Motor neuron (in vitro differentiated cells): ENCODE measurements at regions not wholly inside any gene's neighbourhood (a gene's known extent, or its start where the extent isn't known, plus 50 kb on each side); places are given as distances from the start of the nearest gene placed in this dataset.
A peak's percentile ranks its signal among the peaks of the same experiment; 100 is the strongest.

ENCODE experiments used
- ATAC-seq, 8 experiments: fragments of 200-7000 bp; cut with Tn5 transposase; replicated peaks in 6 of 8; 2 replicates each; pipeline ENCODE4 v1.8.0; 2021; ENCODE audit warnings: mild to moderate bottlenecking in 8 of 8, moderate library complexity in 8 of 8
- H3K27ac ChIP-seq, 2 donors: fragments of 250-450 bp; sonication (Bioruptor Pico); 2 replicates each; pipeline ENCODE4 v1.9.0; 2021; ENCODE audit warnings: antibody characterized with exemption in 2 of 2, mild to moderate bottlenecking in 2 of 2, moderate library complexity in 1 of 2
- H3K4me1 ChIP-seq, 2 donors: fragments of 250-450 bp; sonication (Bioruptor Pico); replicated peaks in 1 of 2; 2 replicates each; pipeline ENCODE4 v1.6.1; 2021; ENCODE audit warnings: antibody characterized with exemption in 2 of 2, mild to moderate bottlenecking in 2 of 2, moderate library complexity in 1 of 2
- H3K4me3 ChIP-seq, 5 donors: fragments of 250-450 bp; sonication (Bioruptor Pico); 2 replicates each; pipeline ENCODE4 v1.9.0; 2021; ENCODE audit warnings: antibody characterized with exemption in 5 of 5, mild to moderate bottlenecking in 5 of 5, moderate library complexity in 4 of 5
- whole genome bisulfite sequencing, 10 experiments: fragments of 450-650 bp; shearing (Covaris generic); methylation state at CpG; one replicate each; pipeline ENCODE4 v1.0.0; 2022; 5-methylcytosine and 5-hydroxymethylcytosine counted together
- in situ Hi-C, 9 experiments: fragments of 400-800 bp; cut with MboI; loops; one replicate each; pipeline ENCODE4 v1.15.0; 2021; ENCODE audit warnings: low sequenced_read_pairs in 9 of 9, low pct_unique_long_range_greater_than_20kb in 2 of 9; ENCODE audit not compliant: unreplicated experiment in 9 of 9

DNA sequence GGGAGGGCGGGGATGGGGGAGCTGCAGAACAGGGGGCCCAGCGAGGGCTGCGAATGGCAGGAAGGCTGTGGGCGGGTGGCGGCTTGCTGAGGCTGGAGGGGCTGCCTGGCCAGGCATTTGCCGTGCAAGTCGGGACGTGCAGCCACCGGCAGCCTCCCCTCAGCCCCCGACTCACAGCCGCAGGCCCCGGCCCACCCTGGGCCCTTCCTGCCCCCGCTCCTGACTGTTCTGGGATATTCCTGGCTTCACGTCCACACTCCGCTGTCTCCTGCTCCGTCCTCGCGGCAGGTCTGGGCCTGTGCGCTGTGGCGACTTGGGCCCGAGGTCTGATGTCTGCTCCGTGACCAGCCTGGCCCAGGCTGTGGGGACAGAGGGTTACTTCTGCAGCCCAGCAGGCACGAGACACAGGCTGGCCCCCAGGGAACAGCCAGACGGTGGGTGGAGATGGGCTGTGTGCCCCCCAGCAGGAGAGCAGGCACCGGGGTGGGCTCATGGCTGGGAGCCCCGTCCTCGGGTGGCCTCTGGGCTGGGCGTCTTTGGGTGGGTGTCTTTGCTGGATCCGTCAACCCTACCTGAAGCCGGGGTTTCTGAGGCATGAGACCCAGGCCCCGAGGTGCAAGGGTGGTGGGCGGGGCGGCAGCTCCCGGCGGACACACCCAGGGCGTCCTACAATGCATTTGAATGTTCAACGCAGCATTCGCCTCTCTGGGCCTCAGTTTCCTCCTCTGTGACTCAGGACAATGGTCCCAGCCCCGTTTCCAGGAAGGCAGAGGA lies 86.5 kb downstream of the FOXL3 start:
- Histone ChIP-seq H3K4me1 (peaks cover 6 to 58% of the 10 kb centered on the region in 2 donors), H3K4me3 (no peak overlapping the region), H3K27ac (peak overlapping the region in 1 of 2 donors; percentile 11)
- WGBS, 10 experiments = 17 to 88% methylated on average over 3 to 8 of the region's 39 CpGs; no CpG with 5 or more reads in 8 of the 10 experiments
- ATAC-seq = peak in 3 of 8 experiments; percentile 2 to 10 (median 6)
- in situ Hi-C loops = no loop called here

DNA sequence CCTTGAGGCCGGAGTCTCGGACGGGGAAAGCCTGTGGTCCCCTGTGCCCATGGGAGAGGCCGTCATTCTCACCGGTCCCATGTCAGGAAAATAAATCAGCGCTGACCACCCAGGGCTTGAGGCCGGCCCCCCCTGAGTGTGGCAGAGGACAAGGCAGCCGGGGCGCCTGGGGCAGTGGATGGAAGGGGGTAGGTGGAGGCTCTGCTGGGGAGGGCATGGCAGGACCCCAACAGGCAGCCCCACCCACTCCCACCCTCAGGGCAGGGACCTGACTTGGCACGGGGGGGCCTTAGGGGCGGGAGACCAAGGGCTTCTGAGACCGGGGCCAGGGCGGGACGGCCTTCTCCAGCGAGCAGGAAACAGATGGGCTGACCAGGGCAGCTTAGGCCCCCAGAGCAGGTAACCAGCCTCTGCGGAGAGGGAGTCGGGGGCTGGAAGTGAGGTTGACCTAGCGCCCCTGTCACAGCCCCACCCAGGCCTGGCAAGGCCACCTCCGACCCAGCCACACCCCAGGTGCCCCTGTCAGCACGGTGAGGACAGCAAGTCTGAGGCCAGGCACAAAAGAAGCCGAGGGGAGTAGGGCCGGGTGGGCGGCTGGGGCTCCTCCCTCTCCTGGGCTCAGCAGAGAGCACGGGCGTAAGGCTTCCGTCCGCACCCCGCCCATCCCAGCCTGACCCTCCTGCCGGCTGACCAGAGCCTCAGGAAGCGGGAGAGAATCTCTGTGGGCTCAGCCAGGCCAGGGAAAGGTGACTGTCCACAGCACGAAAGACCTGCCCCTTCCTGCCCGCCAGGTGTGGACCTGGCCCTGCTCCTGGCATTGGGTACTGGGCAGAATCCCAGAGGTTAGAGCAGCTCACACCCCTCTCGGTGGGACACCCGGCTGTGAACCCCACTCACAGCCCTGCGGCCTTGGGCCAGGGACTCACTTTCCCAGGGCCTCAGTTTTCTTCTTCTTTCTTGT lies 87.4 kb downstream of the FOXL3 start:
- in situ Hi-C loops = no loop called here
- ATAC-seq = no peak
- WGBS, 10 experiments = 0 to 75% (median 44%) methylated on average over 1 to 4 of the region's 35 CpGs; no CpG with 5 or more reads in 6 of the 10 experiments

DNA sequence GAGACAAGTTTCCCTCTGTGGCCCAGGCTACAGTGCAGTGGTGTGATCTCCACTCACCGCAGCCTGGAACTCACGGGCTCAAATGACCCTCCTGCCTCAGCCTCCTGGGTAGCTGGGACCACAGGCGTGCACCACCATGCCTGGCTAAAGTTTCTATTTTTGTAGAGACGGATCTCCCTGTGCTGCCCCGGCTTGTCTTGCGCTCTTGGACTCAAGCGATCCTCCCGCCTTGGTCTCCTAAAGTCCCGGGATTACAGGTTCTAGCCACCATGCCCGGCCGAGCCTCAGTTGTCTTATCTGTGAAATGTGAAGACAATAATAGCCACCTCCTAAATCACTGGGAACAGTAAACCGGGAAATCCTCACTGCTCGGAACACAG lies 88.1 kb downstream of the FOXL3 start:
- Histone ChIP-seq H3K4me3 (no peak overlapping the region), H3K4me1 (peaks cover 6 to 52% of the 10 kb centered on the region in 2 donors), H3K27ac (no peak overlapping the region)
- 50 to 100% (median 71%) methylated on average over 2 to 8 of the region's 13 CpGs; no CpG with 5 or more reads in 3 of the 10 experiments for WGBS, 10 experiments
- in situ Hi-C loops = no loop called here
- ATAC-seq = no peak

More for the DNA sequence above, 87.4 kb downstream of the FOXL3 start:
- Histone ChIP-seq H3K4me1 (peaks cover 6 to 58% of the 10 kb centered on the region in 2 donors), H3K4me3 (no peak overlapping the region), H3K27ac (no peak overlapping the region)

DNA sequence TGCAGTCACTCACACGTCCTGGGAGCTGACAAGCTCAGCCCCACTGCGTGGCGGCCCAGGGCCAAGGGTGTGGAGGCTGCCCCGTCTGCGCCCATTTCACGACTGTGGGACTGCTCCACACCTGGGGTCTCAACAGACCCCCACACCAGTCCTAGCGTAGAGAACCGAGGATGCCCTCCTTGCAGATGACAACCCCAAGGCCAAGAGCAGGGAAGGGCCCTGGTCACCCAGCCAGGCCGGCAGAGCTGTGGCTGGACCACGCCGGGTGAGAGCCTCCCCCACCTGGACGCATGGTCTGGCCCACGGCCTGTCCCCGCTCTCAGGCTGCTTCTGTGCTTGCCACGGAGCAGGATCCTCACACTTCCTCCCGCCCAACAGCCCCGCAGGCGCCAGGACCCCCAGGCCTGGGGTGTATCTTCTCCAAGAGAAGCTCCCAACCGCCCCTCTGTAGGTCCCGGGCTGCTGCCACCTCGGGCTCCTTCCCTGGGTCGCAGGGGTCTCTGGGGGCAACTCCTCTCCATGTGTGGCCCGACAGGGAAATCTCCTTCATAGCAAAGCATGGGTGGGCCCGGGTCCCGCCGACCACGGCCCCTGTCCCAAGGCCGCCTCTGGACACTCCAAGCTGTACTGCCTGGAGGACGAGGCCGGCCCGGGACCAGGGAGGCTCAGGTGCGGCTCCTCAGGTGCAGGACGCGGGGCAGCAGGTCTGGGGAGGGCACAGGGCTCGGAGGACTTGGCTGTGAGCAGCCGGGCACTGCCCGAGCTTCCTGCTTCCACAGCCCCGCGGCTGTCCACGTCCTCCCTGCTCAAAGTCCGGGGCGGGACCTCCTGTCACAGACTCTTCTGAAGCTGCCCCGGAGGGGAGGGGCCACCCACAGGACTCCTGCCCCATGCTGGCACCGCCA lies 88.8 kb downstream of the FOXL3 start:
- ATAC-seq = peak in 6 of 8 experiments; percentile 15 to 46 (median 33)
- in situ Hi-C loops = no loop called here
- WGBS, 10 experiments = 60 to 95% (median 77%) methylated on average over 1 to 15 of the region's 44 CpGs; no CpG with 5 or more reads in 6 of the 10 experiments
- Histone ChIP-seq H3K4me1 (peaks cover 6 to 46% of the 10 kb centered on the region in 2 donors), H3K4me3 (peak overlapping the region in 1 of 5 donors; percentile 18), H3K27ac (peak overlapping the region in 1 of 2 donors; percentile 84)

DNA sequence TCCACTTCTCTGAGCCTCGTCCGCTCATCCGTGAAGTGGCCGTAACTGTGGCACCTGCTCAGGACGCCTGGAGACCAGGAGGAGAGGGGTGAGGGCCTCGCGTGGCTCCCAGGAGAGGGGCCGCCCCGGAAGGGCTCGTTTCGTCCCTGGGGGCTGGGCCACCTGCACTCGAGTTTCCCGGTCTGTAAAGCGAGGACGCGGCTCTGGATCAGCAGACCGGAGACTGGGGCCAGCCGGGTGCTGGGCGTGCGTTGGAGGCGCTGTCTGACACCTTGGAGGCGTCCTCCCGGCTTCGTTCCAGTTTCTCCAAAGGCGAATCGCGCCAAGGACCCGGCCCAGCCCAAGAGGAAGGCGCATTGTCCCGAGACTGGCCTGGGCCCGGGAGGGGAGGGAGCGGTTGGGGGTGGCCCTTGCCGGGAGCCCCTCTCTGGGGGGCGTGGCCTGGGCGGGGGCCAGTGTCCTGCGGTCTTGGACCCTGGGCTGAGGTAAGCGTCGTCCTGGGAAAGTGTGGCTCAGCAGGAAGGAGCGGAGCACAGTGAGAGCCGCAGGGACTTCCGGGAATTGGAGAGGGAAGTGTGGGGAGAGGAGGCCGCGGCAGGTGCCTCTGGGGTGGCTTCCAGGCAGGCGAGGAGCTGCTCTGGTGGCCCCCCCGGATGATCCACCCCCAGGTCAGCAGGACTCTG lies 89.6 kb downstream of the FOXL3 start:
- H3K27ac ChIP-seq = peak overlapping the region in 1 of 2 donors; percentile 84
- in situ Hi-C loops = no loop called here
- H3K4me3 ChIP-seq = peak overlapping the region in 1 of 5 donors; percentile 18
- peaks cover 6 to 41% of the 10 kb centered on the region in 2 donors for H3K4me1 ChIP-seq
- WGBS, 10 experiments = 0 to 55% methylated on average over 2 to 11 of the region's 45 CpGs; no CpG with 5 or more reads in 8 of the 10 experiments
- peak in 7 of 8 experiments; percentile 55 to 81 (median 75) for ATAC-seq

DNA sequence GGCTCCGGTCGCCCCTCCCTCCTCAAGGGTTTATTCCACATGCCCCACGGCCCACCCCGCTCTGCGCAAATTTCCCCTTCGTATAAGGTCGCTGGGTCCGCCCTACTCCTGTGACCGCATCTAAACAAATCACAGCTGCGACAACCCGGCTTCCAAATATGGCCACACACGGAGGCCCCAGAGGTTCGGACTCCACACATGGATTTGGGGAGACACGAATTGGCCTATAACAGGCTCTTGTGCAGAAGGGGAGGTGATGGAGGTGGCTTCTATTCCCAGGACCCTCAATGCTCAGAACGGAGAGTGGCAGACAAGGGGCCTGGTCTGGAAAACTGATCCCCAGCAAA lies 90.1 kb downstream of the FOXL3 start:
- in situ Hi-C loops = no loop called here
- peak in 7 of 8 experiments; percentile 38 to 81 (median 72) for ATAC-seq
- Histone ChIP-seq H3K4me3 (peak overlapping the region in 1 of 5 donors; percentile 18), H3K4me1 (peaks cover 6 to 41% of the 10 kb centered on the region in 2 donors), H3K27ac (peak overlapping the region in 1 of 2 donors; percentile 84)
- 20% methylated on average over 1 of the region's 15 CpGs; no CpG with 5 or more reads in 9 of the 10 experiments for WGBS, 10 experiments

DNA sequence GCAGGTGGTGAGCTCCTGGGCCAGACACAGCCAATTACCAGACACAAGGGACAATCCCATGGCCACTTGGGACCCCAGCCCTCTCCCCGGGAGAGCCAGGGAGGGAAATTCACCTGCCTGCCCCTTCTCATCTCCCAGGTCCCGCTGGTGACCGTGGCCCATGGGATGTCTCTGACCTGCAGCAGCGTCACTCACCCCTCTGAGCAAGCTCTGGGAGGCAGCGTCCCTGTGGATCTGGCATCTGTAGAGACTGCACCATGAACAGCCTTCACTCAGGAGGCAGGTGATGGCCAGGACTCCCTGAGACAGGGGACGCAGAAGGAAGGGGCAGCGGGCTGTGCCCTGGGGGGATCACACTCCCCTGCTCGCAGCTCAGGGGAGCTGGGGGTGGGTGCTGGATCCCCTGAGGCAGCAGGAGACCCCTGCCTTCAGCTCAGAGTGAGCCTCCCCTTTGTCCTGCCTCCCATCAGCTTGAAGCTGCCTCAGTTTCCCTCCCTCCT lies 90.8 kb downstream of the FOXL3 start:
- WGBS, 10 experiments = no CpG with 5 or more reads among the region's 8 CpGs
- no peak overlapping the region for H3K4me3 ChIP-seq
- peak overlapping the region in 1 of 2 donors; percentile 60 for H3K27ac ChIP-seq
- peaks cover 6 to 41% of the 10 kb centered on the region in 2 donors for H3K4me1 ChIP-seq
- in situ Hi-C loops = no loop called here
- peak in 5 of 8 experiments; percentile 3 to 32 (median 12) for ATAC-seq

DNA sequence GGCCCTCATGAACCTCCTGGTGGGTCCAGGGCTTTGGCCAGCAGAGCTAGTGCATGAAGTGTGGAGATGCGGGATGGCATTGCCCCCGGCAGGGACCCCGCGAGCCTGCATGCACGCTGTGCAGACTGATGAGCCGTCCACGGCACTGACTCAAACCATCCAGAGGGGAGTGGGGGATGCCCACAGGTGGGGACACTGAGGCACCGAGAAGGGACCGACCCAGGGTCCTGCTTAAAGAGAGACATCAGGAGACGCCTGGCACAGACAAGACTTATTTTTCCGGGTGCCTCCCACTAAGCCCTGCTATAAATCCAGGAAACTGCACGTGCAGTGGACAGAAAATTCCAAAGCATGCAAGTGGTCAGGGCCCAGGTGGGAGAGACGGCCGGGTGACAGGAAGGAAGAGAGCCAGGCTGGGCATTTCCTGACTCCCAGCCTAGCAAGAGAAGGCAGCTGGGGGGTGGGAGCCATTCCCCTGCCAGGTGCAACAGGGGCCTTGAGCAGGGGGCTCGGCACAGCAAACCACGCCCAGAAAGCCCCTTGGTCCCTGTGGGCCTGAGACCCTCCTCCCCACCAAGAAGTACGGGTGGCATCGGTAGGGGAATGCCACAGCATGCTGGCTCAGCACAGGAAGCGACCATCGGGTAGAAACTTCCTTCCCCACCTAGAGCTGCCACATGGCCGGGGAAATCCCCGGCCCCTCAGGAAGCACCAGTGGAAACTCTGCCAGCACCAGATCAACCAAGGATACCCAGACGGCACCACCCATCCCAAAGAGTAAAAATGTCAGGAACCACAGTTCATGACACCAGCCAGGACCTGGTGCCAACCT lies 91.5 kb downstream of the FOXL3 start:
- no peak overlapping the region for H3K4me3 ChIP-seq
- 42 to 100% (median 92%) methylated on average over 1 to 8 of the region's 23 CpGs; no CpG with 5 or more reads in 6 of the 10 experiments for WGBS, 10 experiments
- in situ Hi-C loops = no loop called here

DNA sequence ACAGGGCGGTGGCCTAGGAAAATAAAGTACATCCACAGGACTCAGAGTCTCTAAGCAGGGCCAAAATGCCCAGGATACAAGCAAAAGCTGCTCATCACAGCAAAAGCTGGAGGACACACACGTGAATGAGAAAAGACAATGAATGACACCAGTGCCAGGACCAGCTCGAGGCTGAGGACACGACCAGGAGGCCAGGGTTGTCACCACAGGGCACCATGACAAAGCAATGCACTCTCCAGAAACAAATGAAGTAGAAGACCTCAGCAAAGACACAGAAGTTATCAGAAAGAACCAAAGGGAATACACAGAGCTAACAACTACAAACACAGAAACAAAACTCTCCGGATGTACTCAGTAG lies 92.1 kb downstream of the FOXL3 start:
- ATAC-seq = no peak
- in situ Hi-C loops = no loop called here
- Histone ChIP-seq H3K4me1 (peaks cover 6 to 28% of the 10 kb centered on the region in 2 donors), H3K27ac (no peak overlapping the region), H3K4me3 (no peak overlapping the region)
- 19 to 70% (median 35%) methylated on average over 2 to 5 of the region's 5 CpGs; no CpG with 5 or more reads in 1 of the 10 experiments for WGBS, 10 experiments

More for the DNA sequence above, 91.5 kb downstream of the FOXL3 start:
- Histone ChIP-seq H3K27ac (peak overlapping the region in 1 of 2 donors; percentile 60), H3K4me1 (peaks cover 6 to 34% of the 10 kb centered on the region in 2 donors)
- no peak for ATAC-seq

DNA sequence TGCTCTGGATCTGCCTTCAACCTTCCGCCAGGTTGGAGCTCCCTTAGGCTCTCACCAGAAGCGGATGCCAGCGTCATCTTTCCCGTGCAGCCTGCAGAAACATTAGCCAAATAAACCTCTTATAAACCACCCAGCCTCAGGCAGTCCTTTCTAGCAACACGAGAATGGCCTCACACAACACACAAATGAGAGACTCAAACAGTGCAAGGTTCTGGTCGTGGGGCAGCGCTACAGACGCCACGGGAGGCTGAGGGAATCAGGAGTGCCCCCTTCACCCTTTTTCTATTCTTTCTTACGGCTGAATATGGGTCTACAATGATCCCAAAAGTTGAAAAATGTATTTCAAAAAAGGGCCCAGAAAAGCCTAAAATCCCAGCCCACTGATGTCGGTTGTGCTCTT lies 96.4 kb downstream of the FOXL3 start:
- no peaks in the 10 kb centered on the region for H3K4me1 ChIP-seq
- no peak for ATAC-seq
- no peak overlapping the region for H3K27ac ChIP-seq
- WGBS, 10 experiments = 0 to 100% (median 83%) methylated on average over 1 to 11 of the region's 11 CpGs; no CpG with 5 or more reads in 3 of the 10 experiments
- in situ Hi-C loops = no loop called here
- no peak overlapping the region for H3K4me3 ChIP-seq
